KMS-11 (cell line): ENCODE measurements at regions not wholly inside any gene's neighbourhood (a gene's known extent, or its start where the extent isn't known, plus 50 kb on each side); places are given as distances from the start of the nearest gene placed in this dataset.
"Not testable (repeated sequence)": the region's sequence is repeated elsewhere in the genome, so short reads cannot be mapped to it uniquely, and the experiment has no call there.

Source experiments
- H2AFZ ChIP-seq: fragments of 200-600 bp; sonication (generic); 2 replicates; pipeline ENCODE4 v1.6.1; 2016; ENCODE audit warnings: antibody characterized with exemption, mixed run types, low read depth
- H3K27ac ChIP-seq: fragments of 200-600 bp; sonication (generic); 2 replicates; pipeline ENCODE4 v1.6.1; 2016; ENCODE audit warnings: mild to moderate bottlenecking, mixed run types
- H3K27me3 ChIP-seq: fragments of 200-600 bp; sonication (generic); 2 replicates; pipeline ENCODE4 v1.6.1; 2017; ENCODE audit warnings: mild to moderate bottlenecking, low read depth, mixed run types, moderate library complexity; ENCODE audit not compliant: insufficient read depth
- H3K36me3 ChIP-seq: fragments of 200-600 bp; sonication (generic); 2 replicates; pipeline ENCODE4 v1.6.1; 2017; ENCODE audit warnings: mild to moderate bottlenecking, mixed run types; ENCODE audit not compliant: insufficient read depth
- H3K4me1 ChIP-seq: fragments of 200-600 bp; sonication (generic); 2 replicates; pipeline ENCODE4 v1.6.1; 2016; ENCODE audit warnings: mild to moderate bottlenecking, low read depth, mixed run types; ENCODE audit not compliant: poor library complexity, severe bottlenecking
- H3K4me2 ChIP-seq: fragments of 200-600 bp; sonication (generic); 2 replicates; pipeline ENCODE4 v1.7.0; 2016; ENCODE audit warnings: mild to moderate bottlenecking, mixed run types
- H3K4me3 ChIP-seq: fragments of 200-600 bp; sonication (generic); IDR thresholded peaks from 2 replicates; pipeline ENCODE4 v1.6.1; 2017; ENCODE audit warnings: low read depth, low read length, mixed read lengths; ENCODE audit not compliant: insufficient read depth
- H3K79me2 ChIP-seq: fragments of 200-600 bp; sonication (generic); 2 replicates; pipeline ENCODE4 v1.6.1; 2016; ENCODE audit warnings: low read depth, mixed run types; ENCODE audit not compliant: insufficient read depth
- H3K9ac ChIP-seq: fragments of 200-600 bp; sonication (generic); 2 replicates; pipeline ENCODE4 v1.6.1; 2016; ENCODE audit warnings: mild to moderate bottlenecking, mixed run types
- H4K20me1 ChIP-seq: fragments of 200-600 bp; sonication (generic); 2 replicates; pipeline ENCODE4 v1.6.1; 2016; ENCODE audit warnings: mild to moderate bottlenecking, mixed run types; ENCODE audit not compliant: insufficient read depth
- CTCF ChIP-seq: fragments of 200-600 bp; sonication (generic); conservative IDR thresholded peaks from 2 replicates; pipeline ENCODE4 v1.6.1; 2017; ENCODE audit warnings: low read depth, mild to moderate bottlenecking, antibody characterized with exemption, low read length, moderate library complexity, mixed read lengths

DNA sequence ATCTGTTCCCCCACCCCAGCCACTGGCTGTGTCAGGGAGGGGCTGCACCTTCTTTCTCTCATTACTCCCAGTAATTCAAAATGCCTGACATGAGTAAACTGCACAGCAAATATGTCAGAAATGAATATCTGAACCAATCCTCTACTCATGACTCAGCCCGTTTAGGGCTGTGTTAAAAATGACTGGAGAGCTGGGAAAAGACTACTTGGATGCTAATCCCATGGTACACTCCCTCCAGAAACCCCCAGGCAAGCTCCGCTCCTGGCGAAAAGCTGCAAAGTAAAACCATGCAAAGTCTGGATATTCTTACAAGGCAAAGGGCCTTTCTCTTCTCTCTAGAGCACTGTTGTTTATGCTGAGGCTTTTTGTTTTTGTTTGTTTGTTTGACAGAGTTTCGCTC, 448.1 kb upstream of the DYNLRB2 start:
- no peaks in the 10 kb centered on the region for H4K20me1 ChIP-seq
- no peak overlapping the region for H3K27ac ChIP-seq
- no peak for TF ChIP-seq CTCF
- H3K36me3 ChIP-seq: no peaks in the 10 kb centered on the region
- H3K4me3 ChIP-seq: no peak overlapping the region
- H3K4me1 ChIP-seq: no peaks in the 10 kb centered on the region
- H3K27me3 ChIP-seq: no peaks in the 10 kb centered on the region
- no peak overlapping the region for H2AFZ ChIP-seq
- H3K9ac ChIP-seq: no peak overlapping the region
- H3K4me2 ChIP-seq: no peak overlapping the region
- no peaks in the 10 kb centered on the region for H3K79me2 ChIP-seq

GRCh38 chr16:80091453-80091852, 449.3 kb upstream of the DYNLRB2 start:
- not testable (repeated sequence) for H3K79me2 ChIP-seq, H3K27ac ChIP-seq, H3K4me2 ChIP-seq, H3K9ac ChIP-seq, H2AFZ ChIP-seq, H4K20me1 ChIP-seq, H3K27me3 ChIP-seq, H3K4me1 ChIP-seq, H3K36me3 ChIP-seq, H3K4me3 ChIP-seq

GRCh38 chr16:80085606-80086005, 455.2 kb upstream of the DYNLRB2 start:
- no peak for TF ChIP-seq CTCF
- H3K36me3 ChIP-seq: no peaks in the 10 kb centered on the region
- H3K27me3 ChIP-seq: no peaks in the 10 kb centered on the region
- H3K79me2 ChIP-seq: no peaks in the 10 kb centered on the region
- no peaks in the 10 kb centered on the region for H4K20me1 ChIP-seq
- H2AFZ ChIP-seq: no peak overlapping the region
- H3K4me1 ChIP-seq: peaks cover 13% of the 10 kb centered on the region
- H3K4me3 ChIP-seq: no peak overlapping the region
- H3K27ac ChIP-seq: no peak overlapping the region
- H3K9ac ChIP-seq: no peak overlapping the region
- no peak overlapping the region for H3K4me2 ChIP-seq

DNA sequence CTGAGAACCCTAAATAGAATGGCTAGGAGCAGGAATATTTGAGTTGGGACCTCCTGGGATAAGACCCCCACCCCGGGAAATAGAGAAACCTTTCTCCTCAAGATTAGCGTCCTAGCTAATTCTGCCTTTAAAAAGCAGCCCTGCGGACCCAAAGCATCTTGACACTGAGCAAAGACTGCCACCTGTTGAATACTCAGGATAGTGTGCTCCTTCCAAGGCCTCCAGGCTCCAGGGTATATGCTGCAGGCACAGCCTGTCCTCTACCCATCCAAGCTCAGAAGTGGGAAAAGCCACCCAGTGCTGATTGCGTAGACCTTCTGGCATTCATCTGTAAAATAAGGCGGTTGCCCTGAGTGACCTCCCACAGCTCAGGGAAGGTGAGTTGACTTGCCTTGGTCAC, 456.2 kb upstream of the DYNLRB2 start:
- Histone ChIP-seq H2AFZ (no peak overlapping the region), H3K9ac (no peak overlapping the region), H4K20me1 (no peaks in the 10 kb centered on the region), H3K4me1 (peaks cover 13% of the 10 kb centered on the region), H3K4me2 (no peak overlapping the region), H3K27me3 (no peaks in the 10 kb centered on the region), H3K36me3 (no peaks in the 10 kb centered on the region), H3K79me2 (no peaks in the 10 kb centered on the region), H3K27ac (no peak overlapping the region), H3K4me3 (no peak overlapping the region)
- peak; percentile 75 for TF ChIP-seq CTCF

DNA sequence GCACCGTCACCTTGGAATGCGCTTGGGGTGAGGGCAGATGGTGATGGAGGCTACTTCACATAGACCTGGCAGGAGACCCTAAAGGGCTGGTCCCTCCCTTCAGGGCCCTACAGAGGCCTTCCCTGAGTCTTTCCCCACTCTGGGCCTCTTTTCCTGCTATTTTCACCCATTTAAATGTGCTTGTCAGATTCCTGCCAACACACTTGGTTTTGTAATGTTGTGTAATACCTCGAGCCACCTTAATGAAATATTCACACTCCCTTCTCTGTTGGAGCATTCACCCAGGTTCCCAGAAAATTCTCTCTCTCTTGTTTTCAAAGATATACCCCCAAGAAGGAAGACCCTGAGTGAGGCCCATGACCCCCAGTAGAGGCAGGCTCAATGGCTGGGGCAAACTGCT, 456.6 kb upstream of the DYNLRB2 start:
- Histone ChIP-seq H3K27ac (no peak overlapping the region), H4K20me1 (no peaks in the 10 kb centered on the region), H3K27me3 (no peaks in the 10 kb centered on the region), H3K36me3 (no peaks in the 10 kb centered on the region), H2AFZ (no peak overlapping the region), H3K9ac (no peak overlapping the region), H3K4me1 (peaks cover 13% of the 10 kb centered on the region), H3K79me2 (no peaks in the 10 kb centered on the region), H3K4me2 (no peak overlapping the region), H3K4me3 (no peak overlapping the region)
- no peak for TF ChIP-seq CTCF
